ENCODE measurements at regions not wholly inside any gene's neighbourhood (a gene's known extent, or its start where the extent isn't known, plus 50 kb on each side); places are given as distances from the start of the nearest gene placed in this dataset.

DNA sequence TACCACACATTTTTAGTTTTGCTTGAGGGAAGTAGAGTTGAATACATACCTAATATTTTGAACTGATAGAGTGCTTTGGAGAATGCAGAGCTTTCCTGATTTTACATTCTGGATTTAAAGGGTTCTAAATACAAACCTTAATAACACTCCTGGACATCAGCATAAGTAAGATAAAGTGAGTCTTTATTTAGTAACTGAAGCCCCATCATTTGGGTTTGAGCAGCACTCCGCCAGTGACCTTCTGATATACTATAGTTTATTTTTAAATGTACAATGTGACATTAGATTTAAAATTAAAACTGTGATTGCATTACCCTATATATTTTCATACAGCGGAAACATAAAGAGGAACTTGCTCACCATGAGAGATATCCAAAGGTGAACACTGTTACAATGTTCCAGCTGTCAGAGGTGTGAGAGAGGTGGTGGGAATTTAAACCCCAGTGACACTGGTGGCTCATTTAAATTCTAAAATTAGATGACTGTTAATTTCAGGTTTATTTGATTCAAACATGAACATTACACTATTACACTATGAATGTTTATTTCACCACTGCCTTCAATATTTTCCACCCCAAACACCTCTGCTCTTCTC is 203.0 kb upstream of the PCSK5 start:
- no peak overlapping the region for H2BK120ac ChIP-seq (ENCODE audit: low read depth, low read length)
- no peak overlapping the region for H3K14ac ChIP-seq (replicated peaks; ENCODE audit: low read depth, low read length)
- H2BK5ac ChIP-seq (ENCODE audit: low read depth, low read length, poor library complexity, severe bottlenecking), result no peak overlapping the region
- no peak overlapping the region for H4K8ac ChIP-seq (ENCODE audit: low read depth in 2 of 2, low read length in 2 of 2)
- no TSS peak for BruUV-seq (replicated peaks)
- H2BK15ac ChIP-seq (ENCODE audit: low read depth, low read length), result no peak overlapping the region
- H4K5ac ChIP-seq (ENCODE audit: low read depth, low read length), result no peak overlapping the region
- ATAC-seq (ENCODE audit: low read depth) (no peak), DNase-seq (no peak)
- H3K36me3 ChIP-seq (ENCODE audit: control insufficient read depth, insufficient read depth, low read length), result no peaks in the 10 kb centered on the region
- H3K4me2 ChIP-seq (ENCODE audit: low read depth, low read length), result no peak overlapping the region
- no peak overlapping the region for H2AFZ ChIP-seq (replicated peaks; ENCODE audit: low read length, poor library complexity)
- no peaks in the 10 kb centered on the region for H3K4me1 ChIP-seq (ENCODE audit: control insufficient read depth, insufficient read depth, low read length)
- H3K4me3 ChIP-seq (ENCODE audit: insufficient read depth, low read depth, low read length), result no peak overlapping the region
- no peak overlapping the region for H2AK5ac ChIP-seq (ENCODE audit: low read depth, low read length)
- H3K9me3 ChIP-seq (ENCODE audit: control insufficient read depth, insufficient read depth, low read length), result peaks cover 3% of the 10 kb centered on the region; the same call in 1 of the 2 replicates
- H3K4ac ChIP-seq (ENCODE audit: low read depth, low read length), result no peak overlapping the region
- dilution Hi-C loops (cut with HindIII; ENCODE audit: low sequenced_read_pairs, unreplicated experiment), result no loop called here
- no peak overlapping the region for H3K18ac ChIP-seq (ENCODE audit: low read depth, low read length)
- intact Hi-C loops (cut with micrococcal nuclease), result no loop called here
- H3K9me1 ChIP-seq (ENCODE audit: insufficient read depth, low read length), result no peaks in the 10 kb centered on the region
- no peak overlapping the region for H2AK9ac ChIP-seq (replicated peaks; ENCODE audit: low read depth, low read length, poor library complexity)
- no peak overlapping the region for H3K23ac ChIP-seq (ENCODE audit: low read depth, low read length)
- no peak overlapping the region for H3K9ac ChIP-seq (ENCODE audit: low read depth, low read length)
- ChIA-PET POLR2A (ENCODE audit: unreplicated experiment) (no interaction called here), CTCF (no interaction called here)
- no peak overlapping the region for H2BK20ac ChIP-seq (ENCODE audit: low read depth, low read length)
- H3K79me1 ChIP-seq (ENCODE audit: low read depth in 1 of 2, low read length in 2 of 2), result no peaks in the 10 kb centered on the region
- no peaks in the 10 kb centered on the region for H4K20me1 ChIP-seq (ENCODE audit: insufficient read depth, low read length)
- no CpG with 5 or more reads among the region's 2 CpGs for WGBS, 2 experiments (ENCODE audit: extremely low coverage in 2 of 2, insufficient read length in 1 of 2)
- TF ChIP-seq CEBPB (IDR thresholded peaks at IDR 0.05; ENCODE audit: low read depth, low read length) (no peak), CHD1 (IDR thresholded peaks at IDR 0.05; ENCODE audit: low read depth, low read length) (no peak), SMC3 (IDR thresholded peaks at IDR 0.05; ENCODE audit: low read depth, low read length) (no peak), RFX5 (IDR thresholded peaks at IDR 0.05; ENCODE audit: low read depth, low read length) (no peak), POLR2A (IDR thresholded peaks at IDR 0.05; ENCODE audit: low read depth, low read length) (no peak), MAFK (IDR thresholded peaks at IDR 0.05; ENCODE audit: low read depth, low read length) (no peak), MAZ (IDR thresholded peaks at IDR 0.05; ENCODE audit: borderline replicate concordance, low read depth, low read length) (no peak), RCOR1 (IDR thresholded peaks at IDR 0.05; ENCODE audit: insufficient replicate concordance, low read length) (no peak), BHLHE40 (IDR thresholded peaks at IDR 0.05; ENCODE audit: low read depth, low read length) (no peak)
- TF ChIP-seq, protein P1, sequence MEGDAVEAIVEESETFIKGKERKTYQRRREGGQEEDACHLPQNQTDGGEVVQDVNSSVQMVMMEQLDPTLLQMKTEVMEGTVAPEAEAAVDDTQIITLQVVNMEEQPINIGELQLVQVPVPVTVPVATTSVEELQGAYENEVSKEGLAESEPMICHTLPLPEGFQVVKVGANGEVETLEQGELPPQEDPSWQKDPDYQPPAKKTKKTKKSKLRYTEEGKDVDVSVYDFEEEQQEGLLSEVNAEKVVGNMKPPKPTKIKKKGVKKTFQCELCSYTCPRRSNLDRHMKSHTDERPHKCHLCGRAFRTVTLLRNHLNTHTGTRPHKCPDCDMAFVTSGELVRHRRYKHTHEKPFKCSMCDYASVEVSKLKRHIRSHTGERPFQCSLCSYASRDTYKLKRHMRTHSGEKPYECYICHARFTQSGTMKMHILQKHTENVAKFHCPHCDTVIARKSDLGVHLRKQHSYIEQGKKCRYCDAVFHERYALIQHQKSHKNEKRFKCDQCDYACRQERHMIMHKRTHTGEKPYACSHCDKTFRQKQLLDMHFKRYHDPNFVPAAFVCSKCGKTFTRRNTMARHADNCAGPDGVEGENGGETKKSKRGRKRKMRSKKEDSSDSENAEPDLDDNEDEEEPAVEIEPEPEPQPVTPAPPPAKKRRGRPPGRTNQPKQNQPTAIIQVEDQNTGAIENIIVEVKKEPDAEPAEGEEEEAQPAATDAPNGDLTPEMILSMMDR (conservative IDR thresholded peaks at IDR 0.05; ENCODE audit: low read depth, low read length), result no peak
- TF ChIP-seq, protein P2, sequence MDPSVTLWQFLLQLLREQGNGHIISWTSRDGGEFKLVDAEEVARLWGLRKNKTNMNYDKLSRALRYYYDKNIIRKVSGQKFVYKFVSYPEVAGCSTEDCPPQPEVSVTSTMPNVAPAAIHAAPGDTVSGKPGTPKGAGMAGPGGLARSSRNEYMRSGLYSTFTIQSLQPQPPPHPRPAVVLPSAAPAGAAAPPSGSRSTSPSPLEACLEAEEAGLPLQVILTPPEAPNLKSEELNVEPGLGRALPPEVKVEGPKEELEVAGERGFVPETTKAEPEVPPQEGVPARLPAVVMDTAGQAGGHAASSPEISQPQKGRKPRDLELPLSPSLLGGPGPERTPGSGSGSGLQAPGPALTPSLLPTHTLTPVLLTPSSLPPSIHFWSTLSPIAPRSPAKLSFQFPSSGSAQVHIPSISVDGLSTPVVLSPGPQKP (IDR thresholded peaks at IDR 0.05; ENCODE audit: borderline replicate concordance, low read depth, low read length), result no peak
- TF ChIP-seq, protein P3, sequence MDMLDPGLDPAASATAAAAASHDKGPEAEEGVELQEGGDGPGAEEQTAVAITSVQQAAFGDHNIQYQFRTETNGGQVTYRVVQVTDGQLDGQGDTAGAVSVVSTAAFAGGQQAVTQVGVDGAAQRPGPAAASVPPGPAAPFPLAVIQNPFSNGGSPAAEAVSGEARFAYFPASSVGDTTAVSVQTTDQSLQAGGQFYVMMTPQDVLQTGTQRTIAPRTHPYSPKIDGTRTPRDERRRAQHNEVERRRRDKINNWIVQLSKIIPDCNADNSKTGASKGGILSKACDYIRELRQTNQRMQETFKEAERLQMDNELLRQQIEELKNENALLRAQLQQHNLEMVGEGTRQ (IDR thresholded peaks at IDR 0.05; ENCODE audit: low read depth, low read length), result no peak
- in situ Hi-C loops (cut with MboI; ENCODE audit: low sequenced_read_pairs), result no loop called here
- H3K27ac ChIP-seq (ENCODE audit: insufficient read depth, low read length), result no peak overlapping the region
- H4K91ac ChIP-seq (ENCODE audit: insufficient read depth, low read depth, low read length), result no peak overlapping the region
- no peaks in the 10 kb centered on the region for H3K27me3 ChIP-seq (ENCODE audit: control insufficient read depth, insufficient read depth, low read length)
- H3K56ac ChIP-seq (ENCODE audit: extremely low read depth, insufficient read depth, low read length), result no peak overlapping the region
